ENCODE measurements at regions not wholly inside any gene's neighbourhood (a gene's known extent, or its start where the extent isn't known, plus 50 kb on each side); places are given as distances from the start of the nearest gene placed in this dataset.

DNA sequence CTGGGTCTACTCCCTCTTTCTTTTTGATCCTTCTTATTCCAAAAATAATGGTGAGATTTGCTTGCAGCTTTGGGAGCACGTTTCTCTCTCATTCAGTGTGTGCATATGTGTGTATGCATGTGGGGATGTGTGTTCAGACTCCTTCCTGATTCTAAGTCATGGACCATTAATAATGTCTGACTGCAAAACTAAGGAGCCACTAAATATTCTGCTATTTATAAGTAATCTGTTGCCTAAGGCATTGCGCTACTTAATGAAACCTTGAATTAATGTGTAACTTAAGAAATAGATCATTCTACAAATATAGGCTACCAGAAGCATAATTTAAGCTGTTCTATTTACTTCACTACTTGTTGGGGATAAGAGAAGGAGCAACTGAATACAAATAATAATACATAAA, 182.1 kb downstream of the TFCP2L1 start:
- Histone ChIP-seq H3K9me3 (ENCODE audit: low read depth) (no peaks in the 10 kb centered on the region), H3K36me3 (replicated peaks; ENCODE audit: insufficient read depth, low read depth) (no peaks in the 10 kb centered on the region), H3K4me2 (no peak overlapping the region), H3K27ac (no peak overlapping the region), H3K9me2 (replicated peaks; ENCODE audit: insufficient read depth) (no peaks in the 10 kb centered on the region), H3K27me3 (peaks cover 3% of the 10 kb centered on the region), H3K79me2 (no peaks in the 10 kb centered on the region), H3K4me1 (ENCODE audit: insufficient read depth) (no peaks in the 10 kb centered on the region), H4K20me1 (ENCODE audit: insufficient read depth, poor library complexity, severe bottlenecking) (no peaks in the 10 kb centered on the region), H2AFZ (no peak overlapping the region), H3K4me3 (no peak overlapping the region)
- 66% methylated on average over 2 of the region's 2 CpGs for WGBS (ENCODE audit: low lambda C conversion rate, missing lambda C conversion rate)
- DNase-seq (ENCODE audit: low spot score) = no peak
- TF ChIP-seq EZH2phosphoT487 (IDR thresholded peaks at IDR 0.05; ENCODE audit: low read depth, severe bottlenecking, unreplicated experiment) (no peak), EZH2 (IDR thresholded peaks at IDR 0.05; ENCODE audit: borderline replicate concordance) (no peak)
- TF ChIP-seq, protein P1, sequence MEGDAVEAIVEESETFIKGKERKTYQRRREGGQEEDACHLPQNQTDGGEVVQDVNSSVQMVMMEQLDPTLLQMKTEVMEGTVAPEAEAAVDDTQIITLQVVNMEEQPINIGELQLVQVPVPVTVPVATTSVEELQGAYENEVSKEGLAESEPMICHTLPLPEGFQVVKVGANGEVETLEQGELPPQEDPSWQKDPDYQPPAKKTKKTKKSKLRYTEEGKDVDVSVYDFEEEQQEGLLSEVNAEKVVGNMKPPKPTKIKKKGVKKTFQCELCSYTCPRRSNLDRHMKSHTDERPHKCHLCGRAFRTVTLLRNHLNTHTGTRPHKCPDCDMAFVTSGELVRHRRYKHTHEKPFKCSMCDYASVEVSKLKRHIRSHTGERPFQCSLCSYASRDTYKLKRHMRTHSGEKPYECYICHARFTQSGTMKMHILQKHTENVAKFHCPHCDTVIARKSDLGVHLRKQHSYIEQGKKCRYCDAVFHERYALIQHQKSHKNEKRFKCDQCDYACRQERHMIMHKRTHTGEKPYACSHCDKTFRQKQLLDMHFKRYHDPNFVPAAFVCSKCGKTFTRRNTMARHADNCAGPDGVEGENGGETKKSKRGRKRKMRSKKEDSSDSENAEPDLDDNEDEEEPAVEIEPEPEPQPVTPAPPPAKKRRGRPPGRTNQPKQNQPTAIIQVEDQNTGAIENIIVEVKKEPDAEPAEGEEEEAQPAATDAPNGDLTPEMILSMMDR (IDR thresholded peaks at IDR 0.05; ENCODE audit: poor library complexity) = no peak

DNA sequence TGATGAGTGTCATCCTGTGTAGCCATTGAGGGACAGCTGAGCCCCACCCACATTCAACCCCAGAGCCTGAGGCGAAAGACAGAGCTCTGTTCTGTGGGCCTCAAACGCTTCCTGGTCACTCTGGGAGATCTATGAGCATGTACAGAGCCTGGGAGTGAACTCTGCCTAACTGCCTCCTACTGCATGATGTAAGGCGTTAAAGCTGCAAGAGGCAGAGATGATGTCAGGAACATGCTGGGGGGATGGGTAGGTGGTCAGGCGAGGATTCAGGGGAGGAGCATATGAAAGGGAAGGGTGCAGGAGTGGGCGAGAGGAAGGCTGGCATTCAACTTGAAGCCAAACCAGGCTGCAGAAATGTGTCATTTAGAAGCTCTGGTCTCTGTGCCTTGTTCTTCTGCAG, 181.0 kb downstream of the TFCP2L1 start:
- no peak for TF ChIP-seq EZH2 (IDR thresholded peaks at IDR 0.05; ENCODE audit: borderline replicate concordance)
- TF ChIP-seq, protein P1 (IDR thresholded peaks at IDR 0.05; ENCODE audit: poor library complexity) = no peak
- TF ChIP-seq EZH2phosphoT487 (IDR thresholded peaks at IDR 0.05; ENCODE audit: low read depth, severe bottlenecking, unreplicated experiment) = no peak
- H3K27me3 ChIP-seq = peaks cover 3% of the 10 kb centered on the region
- H3K79me2 ChIP-seq = no peaks in the 10 kb centered on the region
- no peak for DNase-seq (ENCODE audit: low spot score)
- H3K27ac ChIP-seq = no peak overlapping the region
- H3K4me2 ChIP-seq = no peak overlapping the region
- H3K9me3 ChIP-seq (ENCODE audit: low read depth) = no peaks in the 10 kb centered on the region
- no peaks in the 10 kb centered on the region for H3K36me3 ChIP-seq (replicated peaks; ENCODE audit: insufficient read depth, low read depth)
- WGBS (ENCODE audit: low lambda C conversion rate, missing lambda C conversion rate) = 63% methylated on average over 5 of the region's 5 CpGs
- no peaks in the 10 kb centered on the region for H3K9me2 ChIP-seq (replicated peaks; ENCODE audit: insufficient read depth)
- no peak overlapping the region for H2AFZ ChIP-seq
- no peak overlapping the region for H3K4me3 ChIP-seq
- no peaks in the 10 kb centered on the region for H3K4me1 ChIP-seq (ENCODE audit: insufficient read depth)
- H4K20me1 ChIP-seq (ENCODE audit: insufficient read depth, poor library complexity, severe bottlenecking) = no peaks in the 10 kb centered on the region

DNA sequence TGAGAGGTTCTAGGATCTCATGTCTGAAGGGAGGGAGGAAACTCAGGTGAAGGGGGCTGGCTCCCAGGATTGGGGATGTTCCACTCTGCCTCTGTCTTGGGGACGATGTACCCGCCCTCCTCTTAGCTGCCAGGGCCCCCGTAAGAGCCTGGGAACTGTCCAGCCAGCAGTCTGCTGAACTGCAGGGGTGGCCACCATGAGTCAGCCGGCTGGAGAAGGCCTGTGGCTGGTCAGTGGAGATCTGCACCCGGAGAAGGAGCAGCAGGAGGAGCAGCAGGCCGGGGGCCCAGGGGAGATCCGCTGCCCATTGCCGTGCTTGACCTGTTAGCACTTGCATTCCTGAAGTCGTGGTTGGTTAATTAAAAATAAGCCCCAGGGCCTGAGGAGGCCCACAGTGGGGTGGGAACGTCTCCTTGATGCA, 180.3 kb downstream of the TFCP2L1 start:
- WGBS (ENCODE audit: low lambda C conversion rate, missing lambda C conversion rate) = 53% methylated on average over 10 of the region's 10 CpGs
- no peak for TF ChIP-seq EZH2 (IDR thresholded peaks at IDR 0.05; ENCODE audit: borderline replicate concordance)
- TF ChIP-seq, protein P1 (IDR thresholded peaks at IDR 0.05; ENCODE audit: poor library complexity) = no peak
- TF ChIP-seq EZH2phosphoT487 (IDR thresholded peaks at IDR 0.05; ENCODE audit: low read depth, severe bottlenecking, unreplicated experiment) = no peak
- H3K4me1 ChIP-seq (ENCODE audit: insufficient read depth) = no peaks in the 10 kb centered on the region
- no peaks in the 10 kb centered on the region for H3K36me3 ChIP-seq (replicated peaks; ENCODE audit: insufficient read depth, low read depth)
- H3K9me3 ChIP-seq (ENCODE audit: low read depth) = no peaks in the 10 kb centered on the region
- DNase-seq (ENCODE audit: low spot score) = peak; percentile 34
- peaks cover 3% of the 10 kb centered on the region for H3K27me3 ChIP-seq
- H4K20me1 ChIP-seq (ENCODE audit: insufficient read depth, poor library complexity, severe bottlenecking) = no peaks in the 10 kb centered on the region
- H3K79me2 ChIP-seq = no peaks in the 10 kb centered on the region
- no peak overlapping the region for H3K4me3 ChIP-seq
- no peak overlapping the region for H3K27ac ChIP-seq
- no peak overlapping the region for H2AFZ ChIP-seq
- H3K4me2 ChIP-seq = no peak overlapping the region
- no peaks in the 10 kb centered on the region for H3K9me2 ChIP-seq (replicated peaks; ENCODE audit: insufficient read depth)

DNA sequence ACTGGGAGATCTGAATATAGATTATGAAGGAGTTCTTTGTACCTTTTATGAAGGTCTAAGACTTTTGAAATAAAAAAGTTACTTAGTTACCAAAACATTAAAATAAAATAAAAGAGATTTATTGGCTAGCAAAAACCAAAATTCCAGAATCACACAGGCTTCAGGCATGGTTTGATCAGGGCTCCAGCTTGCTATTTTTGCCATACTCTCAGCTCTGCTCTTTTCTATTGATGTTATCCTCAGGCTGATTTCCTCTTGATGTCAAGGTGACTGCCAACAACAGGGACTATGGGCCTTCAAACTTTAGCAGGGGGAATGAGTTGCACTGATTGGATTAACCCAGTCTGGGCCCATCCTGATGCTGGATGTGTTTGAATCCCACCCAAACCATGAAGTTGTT, 174.1 kb downstream of the TFCP2L1 start:
- no peaks in the 10 kb centered on the region for H3K4me1 ChIP-seq (ENCODE audit: insufficient read depth)
- H3K27me3 ChIP-seq = no peaks in the 10 kb centered on the region
- no peaks in the 10 kb centered on the region for H3K36me3 ChIP-seq (replicated peaks; ENCODE audit: insufficient read depth, low read depth)
- no peak overlapping the region for H3K4me3 ChIP-seq
- no peaks in the 10 kb centered on the region for H4K20me1 ChIP-seq (ENCODE audit: insufficient read depth, poor library complexity, severe bottlenecking)
- no peak for DNase-seq (ENCODE audit: low spot score)
- no peak overlapping the region for H3K27ac ChIP-seq
- TF ChIP-seq EZH2 (IDR thresholded peaks at IDR 0.05; ENCODE audit: borderline replicate concordance) = no peak
- TF ChIP-seq, protein P1 (IDR thresholded peaks at IDR 0.05; ENCODE audit: poor library complexity) = no peak
- no peak for TF ChIP-seq EZH2phosphoT487 (IDR thresholded peaks at IDR 0.05; ENCODE audit: low read depth, severe bottlenecking, unreplicated experiment)
- H3K4me2 ChIP-seq = no peak overlapping the region
- no peaks in the 10 kb centered on the region for H3K79me2 ChIP-seq
- no peaks in the 10 kb centered on the region for H3K9me2 ChIP-seq (replicated peaks; ENCODE audit: insufficient read depth)
- no peak overlapping the region for H2AFZ ChIP-seq
- H3K9me3 ChIP-seq (ENCODE audit: low read depth) = no peaks in the 10 kb centered on the region
